HepG2 (cell line): ENCODE measurements at regions not wholly inside any gene's neighbourhood (a gene's known extent, or its start where the extent isn't known, plus 50 kb on each side); places are given as distances from the start of the nearest gene placed in this dataset.

ENCODE experiments used
- ATAC-seq: fragments of 200-7000 bp; cut with Tn5 transposase; 3 replicates; pipeline ENCODE4 v1.9.1; 2020; ENCODE audit warnings: mild to moderate bottlenecking, moderate library complexity
- BruUV-seq: library from RNA; stranded (reverse); fragments of 400-500 nt; replicated peaks from 2 replicates; lab custom pipeline; 2021; lab: Mats Ljungman, UMichigan
- CTCF ChIA-PET: fragments of 300-600 bp; formaldehyde crosslinking; extraction: SDS; loops from one replicate; lab custom pipeline; 2021; ENCODE audit warnings: low total read pairs, inconsistent platforms, low intra/inter-chr PET ratio; lab: Yijun Ruan, JAX
- POLR2A ChIA-PET: fragments of 350-600 bp; sonication (Branson Sonifier 250); formaldehyde crosslinking; loops from one replicate; lab custom pipeline; 2020; ENCODE audit warnings: antibody characterized with exemption, inconsistent platforms; lab: Yijun Ruan, JAX
- DNase-seq: peaks from one replicate; pipeline ENCODE4 v3.0.0-alpha.2; 2015; ENCODE audit warnings: low spot score
- FAIRE-seq: peaks from 3 replicates; lab custom pipeline; 2011; peaks lifted over from hg19 to GRCh38; lab: Jason Lieb, UNC
- H2AFZ ChIP-seq: one replicate; pipeline ENCODE4 v1.6.1; 2011; ENCODE audit warnings: low read length, inconsistent platforms
- H3K27ac ChIP-seq: fragments of 300-600 bp; 3 replicates; pipeline ENCODE4 v1.8.0; 2011; ENCODE audit warnings: mixed run types, mild to moderate bottlenecking, mixed read lengths, low read length, inconsistent platforms; ENCODE audit not compliant: insufficient read depth; ENCODE audit errors: extremely low read length
- H3K27me3 ChIP-seq, 2 experiments: fragments of 200-600 bp in 1 of 2; 2 replicates in 1 of 2; 3 replicates in 1 of 2; pipeline versions ENCODE4 v1.6.0 to v1.8.0; 2011; ENCODE audit warnings: low read length in 2 of 2, mild to moderate bottlenecking in 2 of 2, moderate library complexity in 2 of 2, inconsistent platforms in 1 of 2; ENCODE audit not compliant: insufficient read depth in 2 of 2, control insufficient read depth in 1 of 2
- H3K36me3 ChIP-seq, 2 experiments: fragments of 200-600 bp in 1 of 2; replicated peaks in 1 of 2; 2 replicates in 1 of 2; 3 replicates in 1 of 2; pipeline versions ENCODE4 v1.5.1 to v1.8.0; 2011; ENCODE audit warnings: low read length in 2 of 2, inconsistent platforms in 1 of 2; ENCODE audit not compliant: insufficient read depth in 2 of 2, control insufficient read depth in 1 of 2
- H3K4me1 ChIP-seq: 2 replicates; pipeline ENCODE4 v1.5.1; 2012; ENCODE audit warnings: low read length, inconsistent platforms; ENCODE audit not compliant: insufficient read depth
- H3K4me2 ChIP-seq: 2 replicates; pipeline ENCODE4 v1.6.0; 2011; ENCODE audit warnings: low read depth, low read length, inconsistent platforms
- H3K4me3 ChIP-seq, 3 experiments: fragments of 200-600 bp in 1 of 3; sonication (generic), shearing (Covaris generic) in 1 of 3; replicated peaks in 1 of 3; 2 replicates each; pipeline ENCODE4 v1.5.1; 2011 to 2016; ENCODE audit warnings: low read length in 3 of 3, inconsistent platforms in 2 of 3, low read depth in 2 of 3, mild to moderate bottlenecking in 2 of 3, control low read depth in 1 of 3, mixed read lengths in 1 of 3; ENCODE audit not compliant: insufficient read depth in 1 of 3
- H3K79me2 ChIP-seq: one replicate; pipeline ENCODE4 v1.6.1; 2011; ENCODE audit warnings: low read length, inconsistent platforms; ENCODE audit not compliant: insufficient read depth
- H3K9ac ChIP-seq: 2 replicates; pipeline ENCODE4 v1.6.0; 2011; ENCODE audit warnings: mild to moderate bottlenecking, low read depth, low read length, inconsistent platforms; ENCODE audit not compliant: insufficient read depth
- H3K9me3 ChIP-seq: 2 replicates; pipeline ENCODE4 v1.5.1; 2012; ENCODE audit warnings: mild to moderate bottlenecking, low read length
- H4K20me1 ChIP-seq: 2 replicates; pipeline ENCODE4 v1.6.0; 2011; ENCODE audit warnings: inconsistent platforms, mild to moderate bottlenecking, low read length, moderate library complexity; ENCODE audit not compliant: insufficient read depth
- ARID2 ChIP-seq: sonication (generic); formaldehyde crosslinking; IDR thresholded peaks from 2 replicates; pipeline ENCODE4 v1.8.1; 2022; ENCODE audit warnings: mild to moderate bottlenecking, missing genetic modification reagents, borderline replicate concordance
- HOXA9 ChIP-seq: sonication (generic); formaldehyde crosslinking; IDR thresholded peaks from 2 replicates; pipeline ENCODE4 v1.8.1; 2022; ENCODE audit warnings: missing genetic modification reagents, mild to moderate bottlenecking, moderate library complexity, borderline replicate concordance
- JARID2 ChIP-seq: sonication (generic); formaldehyde crosslinking; IDR thresholded peaks from 2 replicates; pipeline ENCODE4 v1.8.1; 2023; ENCODE audit warnings: missing genetic modification reagents, inconsistent platforms; ENCODE audit not compliant: insufficient replicate concordance
- MIER3 ChIP-seq: IDR thresholded peaks from 2 replicates; pipeline ENCODE4 v1.6.1; 2016; ENCODE audit warnings: missing compliant biosample characterization, borderline replicate concordance
- NFATC3 ChIP-seq: sonication (generic); formaldehyde crosslinking; IDR thresholded peaks from 2 replicates; pipeline ENCODE4 v1.5.1; 2020; ENCODE audit warnings: mild to moderate bottlenecking, missing genetic modification reagents
- NFIC ChIP-seq: IDR thresholded peaks from 2 replicates; pipeline ENCODE4 v1.6.1; 2012; ENCODE audit warnings: mild to moderate bottlenecking, low read length, inconsistent platforms
- PRDM10 ChIP-seq: sonication (generic); formaldehyde crosslinking; IDR thresholded peaks from 2 replicates; pipeline ENCODE4 v1.4.0; 2020; ENCODE audit warnings: low read depth, missing genetic modification reagents
- RAD21 ChIP-seq: fragments of 450-650 bp; formaldehyde crosslinking; IDR thresholded peaks from 2 replicates; pipeline ENCODE4 v1.5.0; 2020; ENCODE audit warnings: mild to moderate bottlenecking
- ZBTB34 ChIP-seq: sonication (generic); formaldehyde crosslinking; IDR thresholded peaks from 2 replicates; pipeline ENCODE4 v1.8.0; 2022; ENCODE audit warnings: mild to moderate bottlenecking, missing genetic modification reagents
- ZNF572 ChIP-seq: sonication (generic); formaldehyde crosslinking; IDR thresholded peaks from 2 replicates; pipeline ENCODE4 v1.5.1; 2020; ENCODE audit warnings: mild to moderate bottlenecking, missing genetic modification reagents
- ZNF703 ChIP-seq: sonication (generic); formaldehyde crosslinking; IDR thresholded peaks from 2 replicates; pipeline ENCODE4 v1.5.1; 2020; ENCODE audit warnings: missing genetic modification reagents, mild to moderate bottlenecking, moderate library complexity, borderline replicate concordance
- ZNF724P ChIP-seq: sonication (generic); formaldehyde crosslinking; IDR thresholded peaks from 2 replicates; pipeline ENCODE4 v1.8.0; 2022; ENCODE audit warnings: missing genetic modification reagents, borderline replicate concordance
- ZNF777 ChIP-seq: sonication (generic); formaldehyde crosslinking; IDR thresholded peaks from 2 replicates; pipeline ENCODE4 v1.4.0; 2020; ENCODE audit warnings: missing genetic modification reagents
- WGBS: methylation state at CpG from one replicate; pipeline ENCODE4 v1.1.6; 2017; ENCODE audit warnings: low lambda C conversion rate; 5-methylcytosine and 5-hydroxymethylcytosine counted together
- in situ Hi-C: cut with HindIII; loops from 2 replicates; pipeline ENCODE4 v1.10.0; 2017; ENCODE audit warnings: low pct_unique_long_range_greater_than_20kb; ENCODE audit not compliant: extremely low pct_ligation_motif_present
- intact Hi-C: fragments of 100-400 bp; cut with micrococcal nuclease; formaldehyde crosslinking; loops from one replicate; pipeline ENCODE4 v1.10.0; 2022; ENCODE audit not compliant: unreplicated experiment

- no peak for ATAC-seq
- TF ChIP-seq RAD21 (no peak), JARID2 (CRISPR knock-in tag) (no peak), ZNF572 (CRISPR knock-in tag) (no peak), PRDM10 (CRISPR knock-in tag) (no peak), ZBTB34 (no peak), NFIC (no peak), HOXA9 (CRISPR knock-in tag) (no peak), ARID2 (CRISPR knock-in tag) (no peak), ZNF703 (CRISPR knock-in tag) (no peak), MIER3 (no peak), NFATC3 (CRISPR knock-in tag) (no peak), ZNF724P (CRISPR knock-in tag) (no peak), ZNF777 (CRISPR knock-in tag) (no peak)
- no peak overlapping the region for H2AFZ ChIP-seq
- no peak for DNase-seq
- no peak overlapping the region for H3K4me2 ChIP-seq
- no peaks in the 10 kb centered on the region for H4K20me1 ChIP-seq
- CTCF ChIA-PET, result no interaction called here
- no peak for FAIRE-seq
- no peaks in the 10 kb centered on the region for H3K4me1 ChIP-seq
- BruUV-seq, result no TSS peak
- peaks cover 0 to 7% of the 10 kb centered on the region in 2 experiments; a peak in 1 of 5 replicates for H3K27me3 ChIP-seq
- no peak overlapping the region for H3K4me3 ChIP-seq
- H3K9me3 ChIP-seq, result no peaks in the 10 kb centered on the region
- POLR2A ChIA-PET, result no interaction called here
- H3K36me3 ChIP-seq, result no peaks in the 10 kb centered on the region
- in situ Hi-C loops, result no loop called here
- whole genome bisulfite sequencing, result 47% methylated on average over 16 of the region's 16 CpGs
- H3K9ac ChIP-seq, result no peak overlapping the region
- intact Hi-C loops, result no loop called here
- no peaks in the 10 kb centered on the region for H3K79me2 ChIP-seq
- H3K27ac ChIP-seq, result no peak overlapping the region
These were observed 253.8 kb downstream of the TTC8 start for GRCh38 chr14:89078021-89078795.
